ENCODE measurements at regions not wholly inside any gene's neighbourhood (a gene's known extent, or its start where the extent isn't known, plus 50 kb on each side); places are given as distances from the start of the nearest gene placed in this dataset.

GRCh38 chr2:180621366-180621765 lies 359.0 kb upstream of the UBE2E3 start:
- TF ChIP-seq CTCF (IDR thresholded peaks at IDR 0.05) (no peak), POLR2A (IDR thresholded peaks at IDR 0.05) (no peak)
